ENCODE measurements at regions not wholly inside any gene's neighbourhood (a gene's known extent, or its start where the extent isn't known, plus 50 kb on each side); places are given as distances from the start of the nearest gene placed in this dataset.

GRCh38 chr12:94862421-94862820, 141.1 kb downstream of the NDUFA12 start:
- TF ChIP-seq, protein P1, sequence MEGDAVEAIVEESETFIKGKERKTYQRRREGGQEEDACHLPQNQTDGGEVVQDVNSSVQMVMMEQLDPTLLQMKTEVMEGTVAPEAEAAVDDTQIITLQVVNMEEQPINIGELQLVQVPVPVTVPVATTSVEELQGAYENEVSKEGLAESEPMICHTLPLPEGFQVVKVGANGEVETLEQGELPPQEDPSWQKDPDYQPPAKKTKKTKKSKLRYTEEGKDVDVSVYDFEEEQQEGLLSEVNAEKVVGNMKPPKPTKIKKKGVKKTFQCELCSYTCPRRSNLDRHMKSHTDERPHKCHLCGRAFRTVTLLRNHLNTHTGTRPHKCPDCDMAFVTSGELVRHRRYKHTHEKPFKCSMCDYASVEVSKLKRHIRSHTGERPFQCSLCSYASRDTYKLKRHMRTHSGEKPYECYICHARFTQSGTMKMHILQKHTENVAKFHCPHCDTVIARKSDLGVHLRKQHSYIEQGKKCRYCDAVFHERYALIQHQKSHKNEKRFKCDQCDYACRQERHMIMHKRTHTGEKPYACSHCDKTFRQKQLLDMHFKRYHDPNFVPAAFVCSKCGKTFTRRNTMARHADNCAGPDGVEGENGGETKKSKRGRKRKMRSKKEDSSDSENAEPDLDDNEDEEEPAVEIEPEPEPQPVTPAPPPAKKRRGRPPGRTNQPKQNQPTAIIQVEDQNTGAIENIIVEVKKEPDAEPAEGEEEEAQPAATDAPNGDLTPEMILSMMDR (IDR thresholded peaks at IDR 0.05), result no peak
- TF ChIP-seq EP300 (IDR thresholded peaks at IDR 0.05) (no peak), POLR2A (IDR thresholded peaks at IDR 0.05) (no peak)

Measured in suprapubic skin (tissue), 3 donors.